Ramos (cell line): ENCODE measurements at regions not wholly inside any gene's neighbourhood (a gene's known extent, or its start where the extent isn't known, plus 50 kb on each side); places are given as distances from the start of the nearest gene placed in this dataset.

Experiments used
- in situ Hi-C: fragments of 300-500 bp; cut with MboI; formaldehyde crosslinking; loops from one replicate; pipeline ENCODE4 v1.14.3; 2022; ENCODE audit warnings: low sequenced_read_pairs; ENCODE audit not compliant: unreplicated experiment

DNA sequence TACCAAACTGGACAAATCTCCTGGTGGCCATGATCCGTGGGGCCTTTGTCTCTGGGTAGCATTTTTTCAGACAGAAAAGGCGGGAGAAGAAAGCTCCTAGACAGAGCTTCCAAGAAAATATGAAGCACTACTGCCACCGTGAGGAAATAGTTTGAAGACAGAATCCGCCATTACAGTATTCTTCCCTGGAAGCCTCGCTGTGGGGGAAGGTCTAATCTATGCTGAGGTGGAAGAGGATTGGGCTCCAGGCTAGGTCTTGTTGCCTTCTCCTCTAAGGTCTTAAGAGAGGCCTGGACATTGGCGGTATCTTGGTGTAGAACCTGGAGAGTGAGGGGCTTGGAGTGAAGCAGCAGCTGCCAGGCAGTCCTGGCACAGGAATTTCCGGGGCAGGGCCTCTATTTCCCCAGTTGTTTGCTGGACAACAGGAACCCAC is 218.9 kb downstream of the OR13H1 start:
- in situ Hi-C loops, result no loop called here

DNA sequence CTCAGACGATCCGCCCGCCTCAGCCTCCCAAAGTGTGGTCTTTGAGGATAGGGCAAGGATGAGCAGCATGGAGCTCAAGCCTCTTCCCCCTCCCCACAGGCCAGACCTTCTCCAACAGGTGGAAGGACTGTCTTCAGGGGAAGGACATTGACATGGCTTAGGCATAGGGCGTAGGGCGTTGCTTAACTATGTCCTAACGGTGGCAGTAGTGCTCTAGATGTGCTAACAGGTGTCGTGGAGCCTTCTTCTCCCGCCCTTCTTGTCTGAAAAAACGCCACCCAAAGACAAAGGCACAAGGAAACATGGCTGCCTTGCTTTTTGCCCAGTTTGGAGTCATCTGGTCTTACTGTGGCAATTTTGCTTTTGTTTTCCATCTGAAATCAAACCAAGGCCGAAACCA is 219.8 kb downstream of the OR13H1 start:
- in situ Hi-C loops, result no loop called here

DNA sequence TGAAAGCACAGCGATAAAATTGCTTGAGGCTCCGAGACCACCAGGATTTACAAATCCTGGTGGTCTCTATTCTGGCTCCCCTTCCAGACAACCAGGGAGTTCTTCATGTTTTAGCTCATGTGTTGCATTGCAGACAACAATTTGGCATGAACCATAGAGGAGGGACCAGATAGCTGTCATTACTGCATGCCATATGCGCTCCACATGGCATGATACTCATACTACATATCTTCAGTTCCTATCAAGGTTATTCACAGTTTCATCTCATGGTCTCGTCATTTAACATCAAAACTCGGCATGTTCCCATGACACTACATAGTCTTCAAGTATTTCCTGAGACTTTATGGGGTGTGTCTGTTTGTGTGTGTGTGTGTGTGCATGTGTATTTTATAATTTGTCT is 220.3 kb downstream of the OR13H1 start:
- in situ Hi-C loops, result no loop called here

DNA sequence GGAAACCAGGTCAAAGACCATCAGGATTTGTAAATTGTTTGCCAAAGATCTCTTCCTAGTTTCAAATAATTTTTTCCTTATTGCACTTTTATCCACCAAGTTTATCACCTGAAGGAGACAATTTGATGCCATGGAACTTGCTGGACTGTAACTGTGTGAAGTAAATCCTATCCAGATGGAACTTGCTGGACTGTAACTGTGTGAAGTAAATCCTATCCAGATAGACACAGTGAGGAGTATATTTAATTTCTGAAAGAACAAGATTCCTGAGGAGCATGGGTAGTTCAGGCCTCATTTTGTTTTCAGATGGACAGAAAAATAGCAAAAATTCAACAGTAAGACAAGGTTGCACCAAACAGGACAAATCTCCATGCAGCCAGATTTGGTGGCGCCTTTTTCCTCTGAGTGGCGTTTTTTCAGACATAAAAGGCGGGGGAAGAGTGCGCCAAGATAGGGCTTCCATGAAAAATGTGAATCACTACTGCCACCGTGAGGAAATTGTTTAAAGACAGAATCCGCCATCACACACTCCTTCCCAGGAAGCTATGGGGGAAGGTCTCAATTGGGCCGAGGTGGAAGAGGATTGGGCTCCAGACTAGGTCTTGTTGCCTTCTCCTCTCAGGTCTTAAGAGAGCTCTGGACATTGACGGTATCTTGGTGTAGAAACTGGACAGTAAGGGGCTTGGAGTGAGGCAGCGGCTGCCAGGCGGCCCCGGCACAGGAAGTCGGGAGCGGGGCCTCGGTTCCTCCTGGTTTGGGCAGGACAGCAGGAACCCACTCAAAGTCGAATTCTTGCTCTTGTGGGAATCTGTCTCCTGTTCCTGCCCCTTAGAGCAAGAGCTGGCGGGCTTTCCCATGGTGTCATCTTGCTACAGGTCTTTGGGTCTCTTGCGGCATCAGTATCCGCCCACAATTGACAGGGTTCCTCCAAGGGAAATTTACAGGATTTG is 234.7 kb downstream of the OR13H1 start:
- in situ Hi-C loops, result no loop called here

DNA sequence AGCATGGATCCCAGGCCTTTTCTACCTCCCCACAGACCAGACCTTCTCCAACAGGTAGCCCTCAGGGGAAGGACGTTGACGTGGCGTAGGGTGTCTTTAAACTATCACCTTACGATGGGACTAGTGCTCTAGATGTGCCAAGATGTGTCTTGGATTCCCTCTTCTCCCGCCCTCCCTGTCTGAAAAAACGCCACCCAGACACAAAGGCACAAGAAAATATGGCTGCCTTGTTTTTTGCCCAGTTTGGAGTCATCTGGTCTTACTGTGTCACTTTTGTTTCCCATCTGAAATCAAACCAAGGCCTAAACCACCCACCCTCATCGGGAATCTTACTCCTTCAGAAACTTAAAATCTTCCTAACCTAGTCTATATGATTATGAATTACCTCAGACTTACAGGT is 235.4 kb downstream of the OR13H1 start:
- in situ Hi-C loops, result no loop called here

DNA sequence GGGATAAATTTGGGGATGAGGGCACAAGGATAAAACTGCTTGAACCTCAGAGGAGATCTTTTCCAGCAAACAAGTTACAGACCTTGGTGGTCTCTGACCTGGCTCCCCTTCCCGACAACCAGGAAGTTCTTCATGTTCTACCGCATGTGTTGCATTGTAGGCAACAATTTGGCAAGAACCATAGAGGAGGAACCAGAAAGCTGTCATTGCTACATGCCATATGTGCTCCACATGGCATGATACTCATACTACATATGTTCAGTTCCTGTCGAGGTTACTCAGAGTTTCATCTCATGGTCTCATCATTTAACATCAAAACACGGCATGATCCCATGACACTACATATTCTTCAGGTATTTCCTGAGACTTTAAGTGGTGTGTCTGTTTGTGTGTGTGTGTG is 235.9 kb downstream of the OR13H1 start:
- in situ Hi-C loops, result no loop called here

DNA sequence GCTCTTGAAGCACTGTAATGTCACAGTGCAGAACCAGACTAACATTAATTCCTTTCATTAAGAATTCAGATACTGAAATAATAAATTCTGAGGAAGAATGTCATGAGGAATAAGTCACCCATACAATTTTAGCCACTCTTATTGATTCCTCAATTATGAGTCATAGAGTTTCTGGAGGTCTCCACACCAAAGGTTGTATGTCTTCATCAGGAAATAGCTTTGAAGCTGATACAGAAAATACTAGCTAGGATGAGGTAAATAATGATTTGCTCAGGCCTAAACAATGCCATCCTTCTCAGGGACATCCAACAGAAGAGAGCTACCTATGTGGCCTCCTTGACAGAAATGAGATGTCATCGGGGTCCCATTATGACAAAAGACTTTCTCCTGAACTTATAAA is 238.8 kb downstream of the OR13H1 start:
- in situ Hi-C loops, result no loop called here

DNA sequence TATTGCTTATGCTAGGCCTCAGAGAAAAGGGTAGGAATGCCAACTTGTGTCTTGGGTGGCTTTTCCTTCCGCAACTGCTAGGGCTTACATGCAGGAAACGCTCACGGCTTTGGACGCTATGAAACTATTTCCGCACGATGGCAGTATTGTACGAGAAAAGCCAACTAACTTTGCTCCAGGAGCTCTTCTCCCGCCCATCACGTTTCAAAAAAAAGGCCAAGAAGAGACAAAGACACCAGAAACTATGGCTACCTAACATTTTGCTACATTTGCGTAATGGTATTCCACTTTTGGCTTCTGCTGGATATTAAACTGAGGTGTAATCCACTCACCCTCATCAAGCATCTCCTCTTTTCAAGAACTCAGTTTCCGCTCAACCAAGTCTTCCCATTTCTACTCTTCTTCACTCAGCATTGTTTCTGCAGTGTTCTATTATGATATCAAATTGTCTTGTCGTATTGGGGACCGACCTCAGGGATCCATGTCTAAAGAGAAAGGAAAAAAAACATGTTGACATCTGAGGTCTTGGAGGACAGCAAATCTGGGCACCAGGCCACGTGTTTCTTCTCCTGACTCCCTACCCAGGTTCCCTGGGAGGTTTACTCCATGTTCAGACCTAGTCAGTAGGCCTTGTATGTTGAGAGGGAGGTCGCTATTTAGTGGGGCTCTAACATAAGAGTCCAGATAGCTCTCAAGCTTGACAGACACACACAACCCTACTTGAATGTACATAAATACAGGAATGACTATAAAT is 239.4 kb upstream of the STK26 start:
- in situ Hi-C loops, result no loop called here

DNA sequence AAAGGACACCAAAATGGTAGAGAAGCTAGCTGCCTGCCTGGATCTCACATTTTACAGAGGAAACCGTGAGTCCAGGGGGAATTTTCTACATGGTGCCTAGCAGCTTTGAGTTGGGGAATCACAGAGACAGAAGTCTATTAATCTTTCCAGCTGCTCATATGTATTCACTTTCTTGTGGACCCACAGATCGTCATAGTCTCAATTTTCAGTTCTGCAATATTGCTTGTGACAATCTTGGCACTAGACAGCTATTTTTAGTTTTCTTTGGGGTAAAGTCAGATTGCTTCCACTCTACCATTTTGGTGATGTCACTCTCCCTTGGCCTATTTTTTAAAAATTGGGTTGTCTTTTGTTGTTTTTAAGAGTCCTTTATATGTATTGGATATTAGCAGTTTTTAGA is 233.4 kb upstream of the STK26 start:
- in situ Hi-C loops, result no loop called here

DNA sequence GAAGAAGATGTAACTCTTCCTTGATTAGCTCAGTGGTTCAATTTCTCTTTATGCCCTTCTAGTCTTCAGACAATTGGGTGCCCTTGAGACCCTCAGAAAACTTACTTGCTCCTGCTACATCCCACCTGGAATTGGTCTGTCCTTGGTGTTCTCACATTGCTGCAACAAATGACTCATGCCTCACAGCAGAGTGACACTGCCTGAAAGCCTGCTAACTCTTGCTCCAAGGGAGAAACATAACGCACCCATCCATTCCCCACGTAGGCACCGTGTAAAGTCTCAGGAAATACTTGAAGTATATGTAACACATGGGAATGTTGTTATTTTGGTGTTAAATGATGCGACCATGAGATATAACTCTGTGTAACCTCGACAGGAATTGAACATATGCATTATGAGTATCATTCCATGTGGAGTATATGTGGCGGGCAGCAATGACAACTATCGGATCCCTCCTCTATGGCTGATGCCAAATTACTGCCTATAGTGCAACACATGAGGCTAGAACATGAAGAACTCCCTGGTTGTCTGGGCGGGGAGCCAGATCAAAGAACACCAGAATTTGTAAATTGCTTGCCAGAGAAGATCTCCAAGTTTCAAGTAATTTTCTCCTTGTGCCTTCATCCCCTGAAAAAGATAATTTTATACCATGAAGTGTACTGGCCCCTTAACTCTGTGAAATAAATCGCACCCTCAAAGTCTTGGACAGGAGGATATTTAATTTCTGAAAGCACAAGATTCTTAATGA is 231.3 kb upstream of the STK26 start:
- in situ Hi-C loops, result no loop called here

DNA sequence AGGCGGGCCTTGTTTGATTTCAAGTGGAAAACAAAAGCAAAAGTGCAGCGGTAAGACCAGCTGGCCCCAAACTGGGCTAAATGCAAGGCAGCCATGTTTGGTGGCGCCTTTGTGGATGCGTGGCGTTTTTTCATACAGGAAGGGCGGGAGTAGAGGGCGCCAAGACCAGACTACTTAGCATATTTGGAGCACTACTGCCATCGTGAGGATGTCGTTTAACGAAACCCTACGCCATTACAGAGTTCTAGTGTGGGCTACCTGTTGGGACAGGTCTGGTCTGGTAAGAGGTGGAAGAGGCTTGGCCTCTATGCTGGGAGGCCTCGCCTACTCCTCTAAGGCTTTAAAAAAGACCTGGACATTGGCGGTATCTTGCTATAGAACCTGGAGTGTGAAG is 230.7 kb upstream of the STK26 start:
- in situ Hi-C loops, result no loop called here

DNA sequence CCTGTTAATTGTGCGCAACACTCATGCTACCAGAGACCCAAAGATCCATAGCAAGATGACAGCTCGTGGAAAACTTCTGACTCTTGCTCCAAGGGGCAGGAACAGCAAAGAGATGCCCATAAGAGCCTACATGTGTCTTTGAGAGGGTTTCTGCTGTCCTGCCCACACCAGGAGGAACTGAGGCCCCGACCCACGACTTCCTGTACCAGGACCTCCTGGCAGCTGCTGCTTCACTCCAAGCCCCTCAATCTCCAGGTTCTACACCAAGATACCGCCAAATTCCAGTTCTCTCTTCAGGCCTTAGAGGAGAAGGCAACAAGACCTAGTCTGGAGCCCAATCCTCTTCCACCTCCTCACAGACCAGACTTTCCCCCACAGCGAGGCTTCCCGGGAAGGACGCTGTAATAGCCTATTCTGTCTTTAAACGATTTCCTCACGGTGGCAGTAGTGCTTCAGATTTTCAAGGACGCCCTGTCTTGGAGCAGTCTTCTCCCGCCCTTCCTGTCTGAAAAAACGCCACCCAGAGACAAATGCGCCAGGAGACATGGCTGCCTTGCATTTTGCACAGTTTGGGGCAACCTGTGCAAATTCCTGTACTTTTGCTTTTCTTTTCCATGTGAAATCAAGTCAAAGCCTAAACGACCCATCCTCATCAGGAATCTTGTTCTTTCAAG is 230.2 kb upstream of the STK26 start:
- in situ Hi-C loops, result no loop called here

DNA sequence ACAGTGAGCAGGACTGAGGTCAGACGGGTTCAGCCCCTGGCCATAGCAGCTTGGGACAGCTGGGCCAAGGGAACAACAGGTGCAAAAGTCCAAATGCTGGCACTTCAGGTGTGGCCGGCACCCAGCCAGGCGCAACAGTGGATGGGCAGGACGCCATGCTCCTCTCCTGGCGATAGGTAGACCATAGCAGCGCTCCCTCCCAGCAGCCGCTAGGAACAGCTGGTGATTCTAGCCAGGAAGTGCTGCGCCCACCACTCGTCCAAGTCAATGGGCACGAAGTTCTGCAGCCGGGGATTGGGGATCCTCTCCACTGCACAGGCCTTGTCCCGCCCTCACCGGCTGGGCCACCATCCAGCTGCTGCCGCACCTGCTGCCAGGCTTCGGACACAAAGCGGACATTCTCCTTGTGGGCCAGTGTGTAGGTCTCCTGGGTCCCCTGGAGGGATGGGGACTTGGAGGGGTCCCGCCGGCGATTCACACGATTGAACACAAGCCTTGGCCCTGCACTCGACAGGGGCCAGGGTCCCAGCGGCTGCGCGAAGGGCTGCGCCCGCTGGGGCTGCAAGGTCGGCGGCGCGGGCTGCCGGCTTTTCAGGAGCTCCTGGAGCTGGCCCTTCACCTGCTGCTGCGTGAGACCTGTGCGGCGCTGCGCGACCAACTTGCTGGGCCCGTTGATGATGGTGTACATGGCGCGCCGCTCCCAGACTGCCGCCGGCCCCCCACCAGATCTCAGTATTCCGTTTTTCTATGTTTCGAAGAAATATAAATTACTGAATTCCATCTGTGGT is 227.5 kb upstream of the STK26 start:
- in situ Hi-C loops, result no loop called here

DNA sequence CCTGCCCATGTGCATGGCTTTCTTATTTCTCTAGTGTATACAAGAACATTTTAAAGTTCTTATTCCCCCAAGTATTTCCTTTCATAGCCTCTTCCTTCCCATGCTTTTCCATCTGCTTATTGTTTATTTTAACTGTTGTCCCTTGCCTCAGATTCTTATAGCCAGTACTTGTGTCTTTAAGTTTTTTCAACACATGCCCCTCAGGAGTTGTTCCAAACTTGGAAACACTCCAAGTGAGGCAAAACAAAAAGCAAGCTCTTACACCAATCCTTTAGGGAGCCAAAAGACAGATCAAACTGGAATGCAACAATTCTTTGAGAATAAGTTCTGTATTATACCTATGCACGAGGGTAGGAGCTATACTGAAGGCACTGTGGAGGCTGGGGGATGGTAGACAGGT is 222.0 kb upstream of the STK26 start:
- in situ Hi-C loops, result no loop called here

DNA sequence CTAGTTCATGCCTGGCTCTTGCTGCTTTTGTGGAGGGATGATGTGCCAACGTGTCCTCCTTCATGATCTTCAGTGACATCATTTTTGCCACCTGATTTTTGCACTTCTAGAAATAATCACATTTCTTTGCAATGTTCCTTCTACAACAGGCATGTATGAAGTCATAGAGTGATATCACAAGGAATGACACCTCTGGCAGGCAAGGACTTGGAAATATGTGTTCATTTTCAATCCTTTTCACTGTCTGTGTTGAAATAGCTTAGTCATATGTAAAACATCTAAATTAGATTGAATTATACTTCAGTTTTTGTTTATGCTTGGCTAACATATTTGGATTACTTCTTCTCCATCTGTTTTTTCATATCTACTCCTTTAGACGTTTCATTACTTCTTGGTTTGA is 221.2 kb upstream of the STK26 start:
- in situ Hi-C loops, result no loop called here

DNA sequence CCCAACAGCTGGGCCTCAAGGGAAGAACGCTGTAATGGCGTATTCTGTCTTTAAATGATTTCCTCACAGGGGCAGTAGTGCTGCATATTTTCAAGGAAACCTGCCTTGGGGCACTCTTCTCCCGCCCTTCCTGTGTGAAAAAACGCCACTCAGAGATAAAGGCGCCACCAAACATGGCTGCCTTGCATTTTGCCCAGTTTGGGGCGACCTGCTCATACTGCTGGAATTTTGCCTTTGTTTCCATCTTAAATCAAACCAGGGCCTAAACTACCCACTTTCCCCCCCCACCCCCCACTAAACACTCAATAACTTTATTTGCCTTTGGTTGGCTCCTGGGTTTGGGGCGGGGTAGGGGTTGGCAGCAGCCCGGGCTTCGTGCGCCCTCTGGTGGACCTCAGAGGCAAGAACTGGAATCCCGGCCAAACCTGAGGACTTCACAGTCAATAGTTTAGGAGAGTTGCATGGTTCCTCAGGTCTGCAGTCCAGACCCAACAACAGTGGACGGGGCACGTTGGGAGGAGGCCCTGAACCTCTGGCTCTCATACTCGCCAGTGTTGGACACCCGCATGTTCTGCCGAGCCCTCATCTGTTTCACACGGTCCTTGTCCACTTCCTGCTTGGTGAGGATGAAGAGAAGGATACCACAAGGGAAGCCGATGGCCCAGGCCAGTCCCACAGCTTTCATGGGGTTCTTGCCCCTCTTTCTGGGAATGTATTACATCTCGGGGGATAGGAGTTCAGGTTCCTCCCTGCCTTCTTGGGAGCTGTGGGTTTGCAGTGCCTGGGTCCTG is 220.1 kb upstream of the STK26 start:
- in situ Hi-C loops, result no loop called here

DNA sequence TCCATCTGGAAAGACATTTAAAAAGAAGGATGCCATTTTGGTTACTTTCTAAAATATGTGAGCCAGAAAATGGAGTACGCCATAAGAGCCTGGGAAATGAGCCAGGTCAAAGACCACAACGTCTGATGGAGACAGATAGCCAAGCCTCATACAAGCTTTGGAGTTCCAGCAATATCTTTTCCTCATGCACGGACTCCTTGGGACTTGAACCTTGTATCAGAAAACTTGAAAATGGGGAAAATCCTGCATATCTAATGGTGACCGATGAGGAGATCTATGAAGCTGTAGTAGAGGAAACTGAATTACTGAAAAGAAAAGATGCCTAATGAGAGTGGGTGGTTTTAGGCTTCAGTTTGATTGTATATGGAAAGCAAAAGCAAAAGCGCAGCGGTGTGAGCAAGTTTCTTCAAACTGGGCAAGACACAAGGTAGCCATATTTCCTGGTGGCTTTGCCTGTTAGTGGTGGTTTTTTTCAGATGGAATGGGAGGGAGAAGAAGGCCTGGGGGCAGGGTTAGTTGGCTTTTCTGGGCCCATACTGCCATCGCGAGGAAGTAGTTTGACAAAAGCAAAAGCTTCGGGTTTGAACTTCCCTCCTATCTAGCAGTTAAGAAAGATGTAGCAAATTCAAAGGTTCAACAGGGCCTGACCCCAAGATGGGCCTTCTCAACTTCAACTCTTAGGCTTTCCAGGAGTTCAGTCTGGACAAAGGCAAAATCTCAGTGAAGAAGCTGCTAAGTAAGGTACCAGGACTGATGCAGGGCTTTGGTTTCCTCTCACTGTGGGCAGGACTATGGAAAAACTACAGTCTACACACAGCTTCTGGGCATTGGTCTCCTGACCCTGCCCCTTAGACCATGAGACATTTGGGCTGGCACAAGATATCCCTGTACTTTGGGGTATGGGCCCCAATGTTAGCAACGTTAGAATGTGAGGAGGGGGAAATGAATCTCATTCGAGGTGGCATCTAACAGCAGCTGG is 210.0 kb upstream of the STK26 start:
- in situ Hi-C loops, result no loop called here
